ENCODE measurements at regions not wholly inside any gene's neighbourhood (a gene's known extent, or its start where the extent isn't known, plus 50 kb on each side); places are given as distances from the start of the nearest gene placed in this dataset.

- peak; percentile 35 to 60 for TF ChIP-seq CTCF (conservative IDR thresholded peaks at IDR 0.05; ENCODE audit: low read depth in 2 of 2)
- no peak for TF ChIP-seq POLR2AphosphoS5 (IDR thresholded peaks at IDR 0.05; ENCODE audit: low read depth)
These were observed 285.9 kb downstream of the XXYLT1 start for GRCh38 chr3:194985031-194985578.

Measured in GM23338 (cell line).